Midbrain (tissue), 1 donor: ENCODE measurements at regions not wholly inside any gene's neighbourhood (a gene's known extent, or its start where the extent isn't known, plus 50 kb on each side); places are given as distances from the start of the nearest gene placed in this dataset.

ENCODE experiments used
- DNase-seq: peaks from one replicate; lab custom pipeline; 2025; lab: John Stamatoyannopoulos, UW

- no peak for DNase-seq
These were observed 220.1 kb upstream of the SERP2 start for GRCh38 chr13:44153496-44153895.

GRCh38 chr13:44155422-44156293 is 218.0 kb upstream of the SERP2 start:
- DNase-seq, result peak; percentile 62

- no peak for DNase-seq
These were observed 217.3 kb upstream of the SERP2 start for GRCh38 chr13:44156294-44156658.

- no peak for DNase-seq
These were observed 216.0 kb upstream of the SERP2 start for GRCh38 chr13:44157606-44158005.

DNA sequence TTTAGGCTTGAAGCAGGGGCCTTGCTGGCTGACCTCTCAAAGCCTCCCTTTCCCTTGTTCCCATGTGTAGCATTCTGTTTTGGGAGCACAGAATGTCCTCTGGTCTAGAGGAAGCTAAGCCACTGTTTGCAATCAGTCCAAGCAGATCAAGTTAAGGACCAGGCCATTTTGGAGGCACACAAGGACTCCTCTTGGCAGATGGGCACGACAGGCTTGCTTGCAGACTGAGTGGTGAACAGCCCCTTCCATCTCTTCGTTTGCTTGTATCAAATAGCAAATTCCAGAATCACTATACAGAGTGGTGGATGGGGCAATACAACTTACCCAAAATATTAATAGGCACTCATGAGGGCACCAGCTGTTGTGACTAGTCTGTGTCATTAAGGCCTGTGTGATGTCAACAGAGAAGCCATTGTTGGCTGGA is 215.5 kb upstream of the SERP2 start:
- DNase-seq, result no peak

- DNase-seq, result no peak
These were observed 214.6 kb upstream of the SERP2 start for GRCh38 chr13:44158881-44159632.

GRCh38 chr13:44159633-44160279 is 213.9 kb upstream of the SERP2 start:
- no peak for DNase-seq

GRCh38 chr13:44160591-44161191 is 212.9 kb upstream of the SERP2 start:
- DNase-seq, result no peak

DNA sequence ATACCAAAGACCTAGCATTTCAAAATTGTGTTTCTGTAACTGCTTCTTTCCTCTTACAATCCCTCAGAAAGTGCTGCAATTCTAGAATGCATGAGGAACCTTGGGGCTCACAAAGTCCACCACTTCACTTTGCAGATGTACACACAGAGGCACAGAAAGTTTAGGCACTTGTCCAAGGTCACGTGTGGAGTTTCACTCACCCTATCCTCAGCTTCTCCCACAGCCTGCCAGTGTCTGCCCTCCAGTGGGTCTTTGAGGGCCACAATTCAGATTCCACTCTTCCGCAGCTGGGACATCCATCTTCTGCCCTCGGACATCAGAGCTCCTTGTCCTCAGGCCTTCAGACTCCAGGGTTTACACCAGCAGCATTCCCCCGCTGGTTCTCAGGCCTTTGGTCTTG is 210.5 kb upstream of the SERP2 start:
- DNase-seq, result no peak

DNA sequence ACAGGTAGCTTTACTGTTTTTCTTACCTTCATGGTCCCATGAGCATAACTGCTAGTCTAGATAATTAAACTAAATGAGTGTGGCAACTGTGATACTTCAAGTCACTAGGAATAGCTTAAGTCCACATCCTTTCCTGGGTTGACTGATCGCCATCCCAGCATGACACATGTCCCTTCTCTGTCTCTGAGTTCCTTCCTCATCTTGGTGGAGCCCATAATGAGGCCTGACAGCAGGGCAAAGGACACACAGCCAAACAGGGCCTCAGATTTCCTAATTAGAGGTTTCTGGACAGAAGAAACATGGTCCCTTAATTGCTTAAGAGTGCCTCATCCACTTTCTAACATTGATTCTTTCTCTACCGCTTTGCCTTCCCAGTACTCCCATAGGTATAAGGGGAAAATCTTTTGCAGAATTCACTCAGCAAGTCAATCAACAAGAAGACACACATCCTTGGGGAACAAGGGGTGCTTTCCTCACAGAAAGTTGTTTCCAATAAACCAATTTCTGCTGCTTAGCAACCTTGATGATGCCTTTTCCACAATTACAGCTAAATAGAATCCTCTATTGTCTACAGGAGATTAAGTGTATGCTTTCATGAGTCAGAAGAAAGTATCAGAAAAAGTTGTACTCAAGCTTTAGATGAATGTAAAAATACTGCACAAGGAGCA is 208.3 kb upstream of the SERP2 start:
- no peak for DNase-seq

GRCh38 chr13:44165889-44166496 is 207.6 kb upstream of the SERP2 start:
- DNase-seq, result no peak

DNA sequence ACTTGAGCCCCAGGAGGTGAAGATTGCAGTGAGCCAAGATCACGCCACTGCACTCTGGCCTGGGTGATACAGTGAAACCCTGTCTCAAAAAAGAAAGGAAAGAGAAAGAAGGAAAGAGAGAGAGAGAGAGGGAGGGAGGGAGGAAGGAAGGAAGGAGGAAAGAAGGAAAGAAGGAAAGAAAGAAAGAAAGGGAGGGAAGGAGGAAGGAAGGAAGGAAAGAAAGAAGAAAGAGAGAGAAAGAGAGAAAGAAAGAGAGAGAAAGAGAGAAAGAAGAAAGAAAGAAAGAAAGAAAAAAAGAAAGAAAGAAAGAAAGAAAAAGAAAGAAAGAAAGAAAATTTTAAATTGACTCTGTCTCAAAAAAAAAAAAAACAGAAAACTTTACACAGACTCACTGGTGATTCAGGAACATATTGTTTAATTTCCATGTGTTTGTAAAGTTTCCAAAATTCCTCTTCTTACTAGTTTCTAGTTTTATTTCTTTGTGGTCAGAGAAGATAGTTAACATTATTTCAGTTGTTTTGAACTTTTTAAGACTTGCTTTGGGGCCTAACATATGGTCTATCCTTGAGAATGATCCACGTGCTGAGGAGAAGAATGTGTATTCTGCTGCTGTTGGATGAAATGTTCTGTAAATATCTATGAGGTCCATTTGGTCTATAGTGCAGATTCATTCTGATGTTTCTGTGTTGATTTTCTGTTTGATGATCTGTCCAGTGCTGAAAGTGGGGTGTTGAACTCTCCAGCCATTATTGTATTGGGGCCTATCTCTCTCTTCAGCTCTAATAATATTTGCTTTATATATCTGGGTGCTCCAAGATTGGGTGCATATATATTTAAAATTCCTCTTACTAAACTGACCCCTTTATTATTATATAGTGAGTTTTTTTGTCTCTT is 204.4 kb upstream of the SERP2 start:
- DNase-seq, result no peak

DNA sequence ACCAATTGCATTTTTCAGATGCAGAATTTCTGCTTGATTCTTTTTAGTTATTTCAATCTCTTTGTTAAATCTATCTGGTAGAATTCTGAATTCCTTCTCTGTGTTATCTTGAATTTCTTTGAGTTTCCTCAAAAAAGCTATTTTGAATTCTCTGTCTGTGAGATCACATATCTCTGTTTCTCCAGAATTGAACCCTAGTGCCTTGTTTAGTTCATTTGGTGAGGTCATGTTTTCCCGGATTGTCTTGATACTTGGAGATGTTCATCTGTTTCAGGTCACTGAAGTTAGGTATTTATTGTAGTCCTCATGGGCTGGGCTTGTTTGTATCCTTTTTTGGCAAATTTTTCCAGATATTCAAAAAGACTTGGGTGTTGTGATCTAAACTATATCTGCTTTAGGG is 202.9 kb upstream of the SERP2 start:
- DNase-seq, result no peak

DNA sequence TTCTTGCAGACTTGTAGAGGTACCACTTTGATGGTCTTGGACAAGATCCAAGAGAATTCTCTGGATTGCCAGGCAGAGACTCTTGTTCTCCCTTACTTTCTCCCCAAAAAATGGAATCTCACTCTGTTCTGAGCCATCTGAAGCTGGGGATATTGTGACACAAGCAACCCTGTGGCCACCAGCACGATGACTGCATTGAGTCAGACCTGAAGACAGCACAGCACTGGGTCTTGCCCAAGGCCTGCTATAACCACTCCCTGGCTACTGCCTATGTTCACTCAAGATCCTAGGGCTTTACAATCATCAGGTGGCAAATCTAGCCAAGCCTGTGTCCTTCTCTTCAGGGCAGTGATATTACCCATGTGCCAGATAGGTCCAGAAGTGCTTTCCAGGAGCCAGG is 202.5 kb upstream of the SERP2 start:
- no peak for DNase-seq

- DNase-seq, result no peak
These were observed 201.8 kb upstream of the SERP2 start for GRCh38 chr13:44171861-44172260.

GRCh38 chr13:44172281-44172810 is 201.3 kb upstream of the SERP2 start:
- no peak for DNase-seq

- DNase-seq, result no peak
These were observed 198.7 kb upstream of the SERP2 start for GRCh38 chr13:44174769-44175425.

DNA sequence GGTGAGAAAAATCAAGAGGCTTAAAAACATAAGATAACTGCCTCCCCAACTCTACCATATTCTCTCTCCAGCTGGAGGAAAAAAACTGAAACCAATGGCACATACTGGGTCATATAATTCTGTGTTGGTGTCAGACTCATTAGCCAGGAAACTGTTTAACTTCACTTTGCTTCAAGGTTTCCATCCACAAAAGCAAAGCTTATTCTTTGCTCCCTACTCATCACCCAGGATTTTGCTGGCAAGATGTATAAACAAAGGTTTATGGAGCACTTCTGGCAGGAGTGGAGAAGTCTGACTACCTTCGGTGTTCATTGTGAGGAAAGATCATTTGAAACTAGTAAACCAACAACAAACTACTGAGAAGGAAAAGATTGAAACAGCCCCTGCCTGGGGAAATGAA is 197.5 kb upstream of the SERP2 start:
- DNase-seq, result no peak

DNA sequence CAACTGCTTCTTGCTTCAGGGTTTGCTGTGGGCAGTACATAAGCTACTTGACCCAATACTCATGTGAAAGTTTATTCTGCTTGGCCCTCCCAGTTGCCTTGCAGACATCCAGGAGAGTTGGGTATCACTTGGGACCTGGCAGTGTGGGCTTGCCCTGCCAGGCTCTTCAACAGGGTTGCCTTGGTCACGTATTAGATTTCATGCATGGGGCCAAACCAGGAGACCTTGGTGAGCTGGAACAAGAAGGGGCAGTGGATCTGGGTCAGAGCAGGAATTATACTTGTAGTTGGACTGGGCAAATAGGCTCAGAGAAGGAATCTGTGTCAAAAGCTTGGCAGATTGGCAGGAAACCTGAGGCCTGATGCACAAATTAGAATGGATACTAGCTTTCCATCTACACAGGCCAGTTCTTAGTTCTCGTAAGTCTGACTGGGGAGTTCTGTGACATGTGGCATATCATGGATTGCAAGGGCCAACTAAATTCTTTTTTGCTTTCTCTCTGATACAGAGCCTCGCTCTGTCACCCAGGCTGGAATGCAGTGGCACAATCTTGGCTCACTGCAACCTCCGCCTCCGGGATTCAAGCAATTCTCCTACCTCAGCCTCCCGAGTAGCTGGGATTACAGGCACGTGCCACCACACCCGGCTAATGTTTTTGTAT is 192.6 kb upstream of the SERP2 start:
- DNase-seq, result no peak
